ENCODE measurements at regions not wholly inside any gene's neighbourhood (a gene's known extent, or its start where the extent isn't known, plus 50 kb on each side); places are given as distances from the start of the nearest gene placed in this dataset.

- no peak for DNase-seq (ENCODE audit: low read depth in 2 of 2)
Measured at GRCh38 chr11:11756718-11757117, 85.1 kb upstream of the USP47 start.

- no peak for DNase-seq (ENCODE audit: low read depth in 2 of 2)
Measured at GRCh38 chr11:11755871-11756270, 85.9 kb upstream of the USP47 start.

- DNase-seq (ENCODE audit: low read depth in 2 of 2): no peak
Measured at GRCh38 chr11:11752679-11753078, 89.1 kb upstream of the USP47 start.

GRCh38 chr11:11750017-11750878, 91.5 kb upstream of the USP47 start:
- no peak for DNase-seq (ENCODE audit: low read depth in 2 of 2)

GRCh38 chr11:11748706-11749365, 92.9 kb upstream of the USP47 start:
- DNase-seq (ENCODE audit: low read depth in 2 of 2): no peak

GRCh38 chr11:11747570-11747969, 94.2 kb upstream of the USP47 start:
- no peak for DNase-seq (ENCODE audit: low read depth in 2 of 2)

- no peak for DNase-seq (ENCODE audit: low read depth in 2 of 2)
Measured at GRCh38 chr11:11746449-11746848, 95.3 kb upstream of the USP47 start.

- no peak for DNase-seq (ENCODE audit: low read depth in 2 of 2)
Measured at GRCh38 chr11:11743216-11743615, 98.6 kb upstream of the USP47 start.

- no peak for DNase-seq (ENCODE audit: low read depth in 2 of 2)
Measured at GRCh38 chr11:11742486-11742885, 99.3 kb upstream of the USP47 start.

- DNase-seq (ENCODE audit: low read depth in 2 of 2): no peak
Measured at GRCh38 chr11:11740836-11741235, 100.9 kb upstream of the USP47 start.

- no peak for DNase-seq (ENCODE audit: low read depth in 2 of 2)
Measured at GRCh38 chr11:11740073-11740702, 101.6 kb upstream of the USP47 start.

GRCh38 chr11:11738370-11738769, 103.4 kb upstream of the USP47 start:
- no peak for DNase-seq (ENCODE audit: low read depth in 2 of 2)

GRCh38 chr11:11735586-11735985, 106.2 kb upstream of the USP47 start:
- DNase-seq (ENCODE audit: low read depth in 2 of 2): no peak

GRCh38 chr11:11733246-11733747, 108.5 kb upstream of the USP47 start:
- no peak for DNase-seq (ENCODE audit: low read depth in 2 of 2)

- no peak for DNase-seq (ENCODE audit: low read depth in 2 of 2)
Measured at GRCh38 chr11:11732116-11732515, 109.7 kb upstream of the USP47 start.

- DNase-seq (ENCODE audit: low read depth in 2 of 2): no peak
Measured at GRCh38 chr11:11731311-11732083, 109.7 kb upstream of the GALNT18 start.

- no peak for DNase-seq (ENCODE audit: low read depth in 2 of 2)
Measured at GRCh38 chr11:11728386-11728785, 106.6 kb upstream of the GALNT18 start.

- DNase-seq (ENCODE audit: low read depth in 2 of 2): no peak
Measured at GRCh38 chr11:11725438-11725837, 103.6 kb upstream of the GALNT18 start.

- DNase-seq (ENCODE audit: low read depth in 2 of 2): no peak
Measured at GRCh38 chr11:11724994-11725393, 103.2 kb upstream of the GALNT18 start.

GRCh38 chr11:11722861-11723260, 101.1 kb upstream of the GALNT18 start:
- DNase-seq (ENCODE audit: low read depth in 2 of 2): no peak

GRCh38 chr11:11722246-11722645, 100.4 kb upstream of the GALNT18 start:
- no peak for DNase-seq (ENCODE audit: low read depth in 2 of 2)

- DNase-seq (ENCODE audit: low read depth in 2 of 2): no peak
Measured at GRCh38 chr11:11718511-11718910, 96.7 kb upstream of the GALNT18 start.

All from stimulated activated CD8-positive, alpha-beta memory T cell treated with anti-CD3 and anti-CD28 coated beads, Interleukin-15, amount 100 ng/mL, for 4 hours (primary cell).